ENCODE measurements at regions not wholly inside any gene's neighbourhood (a gene's known extent, or its start where the extent isn't known, plus 50 kb on each side); places are given as distances from the start of the nearest gene placed in this dataset.

- ChIA-PET POLR2A (no interaction called here), CTCF (interaction anchor here (1.7 kb wide), 1 partner anchor 17 kb away, joined by 3 read pairs; no protein-coding TSS in a partner anchor)
- Histone ChIP-seq H3K36me3 (ENCODE audit: control insufficient read depth in 2 of 2, insufficient read depth in 1 of 2, low read length in 2 of 2) (no peaks in the 10 kb centered on the region), H3K27ac (ENCODE audit: extremely low read depth, low read depth, low read length) (no peak overlapping the region), H3K9me3 (ENCODE audit: control insufficient read depth, insufficient read depth, low read depth, low read length) (no peaks in the 10 kb centered on the region), H3K4me1 (ENCODE audit: control insufficient read depth, insufficient read depth, low read length) (no peaks in the 10 kb centered on the region), H3K4me3 (ENCODE audit: low read depth, low read length) (no peak overlapping the region)
- TF ChIP-seq ZNF404 (tag by site-specific recombination; IDR thresholded peaks at IDR 0.05) (no peak), ZSCAN23 (tag by site-specific recombination; IDR thresholded peaks at IDR 0.05) (no peak), ZNF660 (tag by site-specific recombination; IDR thresholded peaks at IDR 0.05) (no peak), MYNN (tag by site-specific recombination; IDR thresholded peaks at IDR 0.05; ENCODE audit: borderline replicate concordance) (no peak), ZNF768 (tag by site-specific recombination; IDR thresholded peaks at IDR 0.05) (no peak), ATF2 (tag by site-specific recombination; IDR thresholded peaks at IDR 0.05; ENCODE audit: low read depth) (no peak), PRDM10 (tag by site-specific recombination; IDR thresholded peaks at IDR 0.05) (no peak), ZNF239 (tag by site-specific recombination; IDR thresholded peaks at IDR 0.05) (no peak), ZNF391 (tag by site-specific recombination; IDR thresholded peaks at IDR 0.05; ENCODE audit: borderline replicate concordance, low read depth) (no peak), ZNF510 (tag by site-specific recombination; IDR thresholded peaks at IDR 0.05; ENCODE audit: insufficient replicate concordance) (no peak), REPIN1 (tag by site-specific recombination; IDR thresholded peaks at IDR 0.05; ENCODE audit: low read depth) (no peak), GLIS1 (tag by site-specific recombination; IDR thresholded peaks at IDR 0.05) (no peak), ZFP69B (tag by site-specific recombination; IDR thresholded peaks at IDR 0.05) (no peak), ZBTB11 (tag by site-specific recombination; conservative IDR thresholded peaks at IDR 0.05; ENCODE audit: low read depth) (no peak), ZNF426 (tag by site-specific recombination; IDR thresholded peaks at IDR 0.05) (no peak), ZNF610 (tag by site-specific recombination; IDR thresholded peaks at IDR 0.05; ENCODE audit: borderline replicate concordance) (no peak)
These were observed 1351.9 kb downstream of the BRD1 start for GRCh38 chr22:48475661-48476345.

GRCh38 chr22:48474881-48475280 lies 1352.8 kb downstream of the BRD1 start:
- Histone ChIP-seq H3K36me3 (ENCODE audit: control insufficient read depth in 2 of 2, insufficient read depth in 1 of 2, low read length in 2 of 2) (no peaks in the 10 kb centered on the region), H3K9me3 (ENCODE audit: control insufficient read depth, insufficient read depth, low read depth, low read length) (no peaks in the 10 kb centered on the region), H3K4me3 (ENCODE audit: low read depth, low read length) (no peak overlapping the region), H3K27ac (ENCODE audit: extremely low read depth, low read depth, low read length) (no peak overlapping the region), H3K4me1 (ENCODE audit: control insufficient read depth, insufficient read depth, low read length) (no peaks in the 10 kb centered on the region)
- ChIA-PET POLR2A (no interaction called here), CTCF (interaction anchor here (1.7 kb wide), 1 partner anchor 18 kb away, joined by 3 read pairs; no protein-coding TSS in a partner anchor)
- TF ChIP-seq ATF2 (tag by site-specific recombination; IDR thresholded peaks at IDR 0.05; ENCODE audit: low read depth) (no peak), ZNF433 (tag by site-specific recombination; IDR thresholded peaks at IDR 0.05; ENCODE audit: low read depth) (no peak), ZNF155 (tag by site-specific recombination; IDR thresholded peaks at IDR 0.05) (no peak), ZNF341 (tag by site-specific recombination; IDR thresholded peaks at IDR 0.05; ENCODE audit: low read depth) (no peak), ZNF621 (tag by site-specific recombination; IDR thresholded peaks at IDR 0.05) (no peak), ZBTB7A (tag by site-specific recombination; IDR thresholded peaks at IDR 0.05; ENCODE audit: low read depth) (no peak), ZNF366 (tag by site-specific recombination; conservative IDR thresholded peaks at IDR 0.05) (no peak), SP2 (tag by site-specific recombination; IDR thresholded peaks at IDR 0.05) (no peak)
